Keratinocyte (primary cell): ENCODE measurements at regions not wholly inside any gene's neighbourhood (a gene's known extent, or its start where the extent isn't known, plus 50 kb on each side); places are given as distances from the start of the nearest gene placed in this dataset.

Source experiments
- CTCF ChIP-seq, 3 experiments: IDR thresholded peaks in 1 of 3; conservative IDR thresholded peaks in 1 of 3; optimal IDR thresholded peaks in 1 of 3; 2 replicates in 2 of 3; 3 replicates in 1 of 3; pipeline versions ENCODE3 to v1.5.1; 2011; ENCODE audit warnings: low read length in 3 of 3, mild to moderate bottlenecking in 3 of 3, moderate library complexity in 2 of 3, control low read depth in 1 of 3, inconsistent platforms in 1 of 3; ENCODE audit not compliant: insufficient read depth in 2 of 3; ENCODE audit errors: extremely low read depth in 1 of 3
- EZH2 ChIP-seq: IDR thresholded peaks from one replicate; pipeline ENCODE4 v1.6.1; 2012; ENCODE audit warnings: inconsistent platforms, mild to moderate bottlenecking, low read length, moderate library complexity

DNA sequence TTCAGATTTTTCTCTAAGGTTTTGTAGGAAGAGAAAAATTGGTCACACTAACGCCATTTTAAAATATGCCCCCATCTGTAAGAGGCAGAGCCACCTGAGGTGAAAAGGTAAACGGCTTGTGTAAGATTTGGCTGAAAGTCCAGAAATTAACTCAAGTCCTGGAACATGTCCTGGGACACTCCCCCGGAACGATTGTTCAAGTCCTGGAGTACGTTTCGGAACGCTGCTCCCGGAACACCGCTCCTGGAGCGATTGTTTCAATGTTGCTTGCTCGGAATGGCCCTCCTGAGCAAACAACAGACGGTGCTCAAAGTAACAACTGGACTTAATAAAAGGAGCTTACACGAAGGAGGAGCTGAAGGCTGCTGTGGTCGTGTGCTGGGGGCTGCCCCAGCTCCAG, 796.5 kb upstream of the SLIT2 start:
- TF ChIP-seq CTCF (optimal IDR thresholded peaks at IDR 0.05 in 1 of 3, IDR thresholded peaks at IDR 0.05 in 1 of 3, conservative IDR thresholded peaks at IDR 0.05 in 1 of 3; ENCODE audit: extremely low read depth in 1 of 3, insufficient read depth in 2 of 3, low read length in 3 of 3) = no peak
- no peak for TF ChIP-seq EZH2
